DOHH2 (cell line): ENCODE measurements at regions not wholly inside any gene's neighbourhood (a gene's known extent, or its start where the extent isn't known, plus 50 kb on each side); places are given as distances from the start of the nearest gene placed in this dataset.

ENCODE experiments used
- H3F3A ChIP-seq: fragments of 200-600 bp; sonication (generic), shearing (Covaris generic); 2 replicates; pipeline ENCODE4 v1.6.0; 2016; ENCODE audit warnings: antibody characterized with exemption, mild to moderate bottlenecking; ENCODE audit not compliant: control insufficient read depth, insufficient read depth
- H3K27ac ChIP-seq: fragments of 200-600 bp; sonication (generic); 2 replicates; pipeline ENCODE4 v1.5.1; 2014; ENCODE audit warnings: low read depth, mild to moderate bottlenecking, low read length, moderate library complexity
- H3K27me3 ChIP-seq: fragments of 200-600 bp; sonication (generic); 2 replicates; pipeline ENCODE4 v1.6.1; 2014; ENCODE audit warnings: mild to moderate bottlenecking, low read length, mixed read lengths; ENCODE audit not compliant: control insufficient read depth
- H3K36me3 ChIP-seq: fragments of 200-600 bp; sonication (generic); 2 replicates; pipeline ENCODE4 v1.6.1; 2014; ENCODE audit warnings: mild to moderate bottlenecking, low read length, moderate library complexity, mixed read lengths; ENCODE audit not compliant: control insufficient read depth
- H3K4me1 ChIP-seq: fragments of 200-600 bp; sonication (generic); 2 replicates; pipeline ENCODE4 v1.6.1; 2014; ENCODE audit warnings: mild to moderate bottlenecking, low read length, mixed read lengths; ENCODE audit not compliant: control insufficient read depth
- H3K4me2 ChIP-seq: fragments of 200-600 bp; sonication (generic); 2 replicates; pipeline ENCODE4 v1.6.0; 2014; ENCODE audit warnings: mild to moderate bottlenecking, low read length, moderate library complexity
- H3K4me3 ChIP-seq: fragments of 200-600 bp; sonication (generic); 2 replicates; pipeline ENCODE4 v1.5.1; 2014; ENCODE audit warnings: mild to moderate bottlenecking, low read length, mixed read lengths
- H3K79me2 ChIP-seq: fragments of 200-600 bp; sonication (generic); 2 replicates; pipeline ENCODE4 v1.6.1; 2014; ENCODE audit warnings: mild to moderate bottlenecking, low read length, mixed read lengths; ENCODE audit not compliant: control insufficient read depth
- H3K9me2 ChIP-seq: fragments of 200-600 bp; sonication (generic); replicated peaks from 2 replicates; pipeline ENCODE4 v1.6.1; 2014; ENCODE audit warnings: mild to moderate bottlenecking, low read length, mixed read lengths; ENCODE audit not compliant: control insufficient read depth
- H3K9me3 ChIP-seq: fragments of 200-600 bp; sonication (generic); 2 replicates; pipeline ENCODE4 v1.6.1; 2014; ENCODE audit warnings: antibody characterized with exemption, low read length, mixed read lengths; ENCODE audit not compliant: control insufficient read depth, insufficient read depth
- H4K20me1 ChIP-seq: fragments of 200-600 bp; sonication (generic); 2 replicates; pipeline ENCODE4 v1.6.0; 2014; ENCODE audit warnings: low read depth, mild to moderate bottlenecking, antibody characterized with exemption, low read length, moderate library complexity; ENCODE audit not compliant: control insufficient read depth, insufficient read depth
- CTCF ChIP-seq: fragments of 200-600 bp; sonication (generic); IDR thresholded peaks from one replicate; pipeline ENCODE4 v1.5.1; 2014; ENCODE audit warnings: antibody characterized with exemption, mild to moderate bottlenecking, low read depth, low read length; ENCODE audit not compliant: poor library complexity, severe bottlenecking
- EZH2phosphoT487 ChIP-seq: fragments of 200-600 bp; sonication (generic); IDR thresholded peaks from 2 replicates; pipeline ENCODE4 v1.6.1; 2017; ENCODE audit warnings: borderline replicate concordance, mild to moderate bottlenecking, antibody characterized with exemption, low read length, moderate library complexity, mixed read lengths

GRCh38 chr6:139547122-139547776 is 172.8 kb upstream of the CITED2 start:
- Histone ChIP-seq H4K20me1 (no peaks in the 10 kb centered on the region), H3K9me2 (no peaks in the 10 kb centered on the region), H3K4me3 (no peak overlapping the region), H3F3A (no peaks in the 10 kb centered on the region), H3K79me2 (no peaks in the 10 kb centered on the region), H3K4me1 (no peaks in the 10 kb centered on the region), H3K9me3 (no peaks in the 10 kb centered on the region), H3K4me2 (no peak overlapping the region), H3K27ac (no peak overlapping the region), H3K27me3 (no peaks in the 10 kb centered on the region), H3K36me3 (no peaks in the 10 kb centered on the region)
- TF ChIP-seq CTCF = no peak
- TF ChIP-seq EZH2phosphoT487 = no peak

- Histone ChIP-seq H4K20me1 (no peaks in the 10 kb centered on the region), H3K9me3 (no peaks in the 10 kb centered on the region), H3K79me2 (no peaks in the 10 kb centered on the region), H3K27me3 (no peaks in the 10 kb centered on the region), H3K36me3 (no peaks in the 10 kb centered on the region), H3K4me1 (no peaks in the 10 kb centered on the region), H3F3A (no peaks in the 10 kb centered on the region), H3K9me2 (no peaks in the 10 kb centered on the region), H3K4me2 (no peak overlapping the region), H3K27ac (no peak overlapping the region), H3K4me3 (no peak overlapping the region)
- TF ChIP-seq CTCF (no peak), EZH2phosphoT487 (no peak)
These were observed 171.6 kb upstream of the CITED2 start for GRCh38 chr6:139546106-139546472.

- H3K79me2 ChIP-seq = no peaks in the 10 kb centered on the region
- no peaks in the 10 kb centered on the region for H4K20me1 ChIP-seq
- H3K4me3 ChIP-seq = no peak overlapping the region
- TF ChIP-seq EZH2phosphoT487 (no peak), CTCF (no peak)
- no peaks in the 10 kb centered on the region for H3K36me3 ChIP-seq
- H3K4me1 ChIP-seq = no peaks in the 10 kb centered on the region
- H3K27ac ChIP-seq = no peak overlapping the region
- H3K9me2 ChIP-seq = no peaks in the 10 kb centered on the region
- no peaks in the 10 kb centered on the region for H3K27me3 ChIP-seq
- no peaks in the 10 kb centered on the region for H3K9me3 ChIP-seq
- no peak overlapping the region for H3K4me2 ChIP-seq
- no peaks in the 10 kb centered on the region for H3F3A ChIP-seq
These were observed 171.0 kb upstream of the CITED2 start for GRCh38 chr6:139545206-139546105.
